ENCODE measurements at regions not wholly inside any gene's neighbourhood (a gene's known extent, or its start where the extent isn't known, plus 50 kb on each side); places are given as distances from the start of the nearest gene placed in this dataset.

DNA sequence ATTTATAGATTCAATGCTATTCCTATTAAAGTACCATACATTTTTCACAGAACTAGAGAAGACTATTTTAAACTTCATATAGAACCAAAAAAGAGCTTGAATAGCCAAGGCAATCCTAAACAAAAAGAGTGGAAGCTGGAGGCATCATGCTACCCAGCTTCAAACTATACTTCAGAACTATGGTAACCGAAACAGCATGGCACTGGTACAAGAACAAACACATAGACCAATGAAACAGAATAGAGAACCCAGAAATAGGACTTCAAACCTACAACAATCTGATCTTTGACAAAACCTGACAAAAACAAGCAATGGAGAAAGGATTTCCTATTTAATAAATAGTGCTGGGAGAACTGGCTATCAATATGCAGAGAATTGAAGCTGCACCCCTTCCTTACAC lies 134.2 kb upstream of the PAQR3 start:
- no peaks in the 10 kb centered on the region for H3K4me1 ChIP-seq
- intact Hi-C loops (cut with DNase I; ENCODE audit: low total_unique reads) = no loop called here
- DNase-seq = no peak
- H3K4me3 ChIP-seq = no peak overlapping the region
- TF ChIP-seq, protein P1, sequence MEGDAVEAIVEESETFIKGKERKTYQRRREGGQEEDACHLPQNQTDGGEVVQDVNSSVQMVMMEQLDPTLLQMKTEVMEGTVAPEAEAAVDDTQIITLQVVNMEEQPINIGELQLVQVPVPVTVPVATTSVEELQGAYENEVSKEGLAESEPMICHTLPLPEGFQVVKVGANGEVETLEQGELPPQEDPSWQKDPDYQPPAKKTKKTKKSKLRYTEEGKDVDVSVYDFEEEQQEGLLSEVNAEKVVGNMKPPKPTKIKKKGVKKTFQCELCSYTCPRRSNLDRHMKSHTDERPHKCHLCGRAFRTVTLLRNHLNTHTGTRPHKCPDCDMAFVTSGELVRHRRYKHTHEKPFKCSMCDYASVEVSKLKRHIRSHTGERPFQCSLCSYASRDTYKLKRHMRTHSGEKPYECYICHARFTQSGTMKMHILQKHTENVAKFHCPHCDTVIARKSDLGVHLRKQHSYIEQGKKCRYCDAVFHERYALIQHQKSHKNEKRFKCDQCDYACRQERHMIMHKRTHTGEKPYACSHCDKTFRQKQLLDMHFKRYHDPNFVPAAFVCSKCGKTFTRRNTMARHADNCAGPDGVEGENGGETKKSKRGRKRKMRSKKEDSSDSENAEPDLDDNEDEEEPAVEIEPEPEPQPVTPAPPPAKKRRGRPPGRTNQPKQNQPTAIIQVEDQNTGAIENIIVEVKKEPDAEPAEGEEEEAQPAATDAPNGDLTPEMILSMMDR (IDR thresholded peaks at IDR 0.05 in 8 of 11, conservative IDR thresholded peaks at IDR 0.05 in 3 of 11) = no peak
- TF ChIP-seq POLR2AphosphoS5 (IDR thresholded peaks at IDR 0.05) (no peak), POLR2A (IDR thresholded peaks at IDR 0.05) (no peak)
- WGBS, 5 donors = 49 to 94% (median 79%) methylated on average over 1 of the region's 1 CpG
- H3K27ac ChIP-seq = no peak overlapping the region
- no peaks in the 10 kb centered on the region for H3K36me3 ChIP-seq
- peaks cover 0 to 34% (median 18%) of the 10 kb centered on the region in 8 donors for H3K9me3 ChIP-seq
- H3K27me3 ChIP-seq (replicated peaks in 1 of 7) = no peaks in the 10 kb centered on the region

DNA sequence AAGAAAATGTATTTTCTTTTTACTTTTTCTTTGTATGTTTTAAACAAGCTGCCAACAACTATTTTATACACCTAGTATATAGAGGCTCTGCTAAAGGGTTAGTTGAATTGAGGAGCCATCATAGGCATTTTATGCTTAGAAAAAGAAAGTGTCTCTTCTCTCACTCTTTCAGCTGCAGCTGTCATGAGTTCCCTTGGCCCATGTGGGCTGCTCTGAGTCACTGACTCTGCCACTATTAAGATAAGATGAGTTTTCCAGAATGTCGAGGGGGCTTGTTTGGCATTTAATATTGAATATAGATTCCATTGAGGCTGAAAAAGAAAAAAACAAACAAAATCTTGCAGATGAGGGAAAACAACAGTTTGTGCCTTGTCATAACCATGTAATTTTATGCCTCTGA lies 126.0 kb upstream of the PAQR3 start:
- Histone ChIP-seq H3K27ac (no peak overlapping the region), H3K36me3 (no peaks in the 10 kb centered on the region), H3K27me3 (replicated peaks in 1 of 7) (no peaks in the 10 kb centered on the region), H3K4me3 (no peak overlapping the region), H3K9me3 (no peaks in the 10 kb centered on the region), H3K4me1 (no peaks in the 10 kb centered on the region)
- DNase-seq = no peak
- 42 to 71% (median 63%) methylated on average over 1 of the region's 1 CpG for WGBS, 5 donors
- TF ChIP-seq POLR2A (IDR thresholded peaks at IDR 0.05) (no peak), POLR2AphosphoS5 (IDR thresholded peaks at IDR 0.05) (no peak)
- TF ChIP-seq, protein P1 (IDR thresholded peaks at IDR 0.05 in 8 of 11, conservative IDR thresholded peaks at IDR 0.05 in 3 of 11) = no peak
- intact Hi-C loops (cut with DNase I; ENCODE audit: low total_unique reads) = no loop called here

DNA sequence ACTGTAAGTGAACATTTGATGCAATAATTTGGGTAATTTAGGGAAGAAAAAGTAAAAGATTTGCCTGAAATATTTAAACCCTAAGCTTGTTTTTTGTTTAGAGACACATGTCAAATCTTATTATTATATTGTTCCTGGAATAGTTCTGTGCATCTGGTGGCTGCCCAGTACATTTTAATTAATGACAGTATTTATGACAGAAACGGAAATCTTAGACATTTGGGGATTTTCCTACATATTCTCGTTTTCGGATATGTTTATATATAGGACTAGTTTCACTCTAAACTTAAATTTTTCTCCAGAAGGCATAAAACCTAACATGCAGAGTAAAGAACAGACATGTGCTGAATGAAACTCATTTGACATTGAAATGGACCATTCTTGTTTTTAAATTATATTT lies 125.6 kb upstream of the PAQR3 start:
- TF ChIP-seq POLR2A (IDR thresholded peaks at IDR 0.05) (no peak), POLR2AphosphoS5 (IDR thresholded peaks at IDR 0.05) (no peak)
- TF ChIP-seq, protein P1 (IDR thresholded peaks at IDR 0.05 in 8 of 11, conservative IDR thresholded peaks at IDR 0.05 in 3 of 11) = no peak
- no peak overlapping the region for H3K4me3 ChIP-seq
- intact Hi-C loops (cut with DNase I; ENCODE audit: low total_unique reads) = no loop called here
- 60 to 81% (median 66%) methylated on average over 3 of the region's 3 CpGs for WGBS, 5 donors
- no peak overlapping the region for H3K27ac ChIP-seq
- H3K36me3 ChIP-seq = no peaks in the 10 kb centered on the region
- H3K4me1 ChIP-seq = no peaks in the 10 kb centered on the region
- no peaks in the 10 kb centered on the region for H3K9me3 ChIP-seq
- H3K27me3 ChIP-seq (replicated peaks in 1 of 7) = no peaks in the 10 kb centered on the region
- DNase-seq = no peak

DNA sequence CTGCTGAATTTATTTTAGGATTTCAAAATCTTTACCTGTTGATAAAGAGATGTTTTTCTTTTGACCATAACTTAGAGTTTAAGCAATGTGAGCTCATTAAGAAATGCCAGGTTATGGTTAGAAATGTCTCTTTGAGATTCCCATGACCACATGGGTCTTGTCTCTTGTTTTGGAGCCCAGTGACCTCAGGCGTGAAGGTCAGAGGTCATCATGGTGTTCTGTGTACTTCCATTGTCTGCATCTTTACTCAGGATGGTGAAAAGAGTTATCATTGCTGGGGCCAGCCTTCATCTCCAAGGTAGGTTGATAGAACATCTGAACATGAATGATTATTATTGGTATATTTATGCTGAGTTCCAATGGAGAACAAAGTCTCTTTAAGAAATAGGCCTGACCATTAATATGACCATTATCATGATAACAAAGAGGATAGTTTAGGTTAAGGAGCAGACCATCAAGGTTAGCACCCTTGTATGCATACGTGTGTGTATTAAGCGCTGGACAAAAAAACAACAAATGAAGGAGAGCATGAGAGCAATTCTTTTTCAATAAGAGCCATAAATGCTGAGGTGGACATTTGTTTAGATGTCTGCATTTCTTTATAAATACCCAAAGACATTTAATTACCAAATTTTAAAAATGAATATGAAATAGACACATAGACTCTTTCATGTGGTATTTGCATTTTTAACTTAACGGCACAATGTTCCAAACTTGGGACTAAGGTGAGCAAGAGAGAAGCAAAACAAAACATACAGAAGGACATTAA lies 120.6 kb upstream of the PAQR3 start:
- H3K4me1 ChIP-seq = no peaks in the 10 kb centered on the region
- no peak for DNase-seq
- H3K27ac ChIP-seq = no peak overlapping the region
- no peaks in the 10 kb centered on the region for H3K36me3 ChIP-seq
- H3K9me3 ChIP-seq = no peaks in the 10 kb centered on the region
- intact Hi-C loops (cut with DNase I; ENCODE audit: low total_unique reads) = no loop called here
- WGBS, 5 donors = 87 to 92% (median 92%) methylated on average over 4 of the region's 4 CpGs
- H3K4me3 ChIP-seq = no peak overlapping the region
- no peaks in the 10 kb centered on the region for H3K27me3 ChIP-seq (replicated peaks in 1 of 7)
- TF ChIP-seq, protein P1 (IDR thresholded peaks at IDR 0.05 in 8 of 11, conservative IDR thresholded peaks at IDR 0.05 in 3 of 11) = no peak
- TF ChIP-seq POLR2AphosphoS5 (IDR thresholded peaks at IDR 0.05) (no peak), POLR2A (IDR thresholded peaks at IDR 0.05) (no peak)
